Suppressor macrophage treated with lipopolysaccharide for 4 hours (primary cell): ENCODE measurements at regions not wholly inside any gene's neighbourhood (a gene's known extent, or its start where the extent isn't known, plus 50 kb on each side); places are given as distances from the start of the nearest gene placed in this dataset.
A peak's percentile ranks its signal among the peaks of the same experiment; 100 is the strongest.

ENCODE experiments used
- DNase-seq: peaks from one replicate; pipeline ENCODE4 v3.0.0-alpha.2; 2020

- DNase-seq: peak; percentile 45
These were observed 263.3 kb downstream of the ABHD5 start for GRCh38 chr3:43953814-43954692.

- no peak for DNase-seq
These were observed 266.2 kb downstream of the ABHD5 start for GRCh38 chr3:43956945-43957344.

GRCh38 chr3:43957553-43957952 is 266.8 kb downstream of the ABHD5 start:
- DNase-seq: peak; percentile 44

- DNase-seq: no peak
These were observed 267.4 kb downstream of the ABHD5 start for GRCh38 chr3:43958005-43958770.

- no peak for DNase-seq
These were observed 268.2 kb downstream of the ABHD5 start for GRCh38 chr3:43958973-43959372.

GRCh38 chr3:43959498-43960447 is 269.0 kb downstream of the ABHD5 start:
- DNase-seq: no peak

GRCh38 chr3:43960448-43960840 is 269.7 kb downstream of the ABHD5 start:
- no peak for DNase-seq

GRCh38 chr3:43962043-43962442 is 271.3 kb downstream of the ABHD5 start:
- no peak for DNase-seq

- no peak for DNase-seq
These were observed 272.5 kb downstream of the ABHD5 start for GRCh38 chr3:43963208-43963607.

GRCh38 chr3:43964640-43965039 is 273.9 kb downstream of the ABHD5 start:
- no peak for DNase-seq

- DNase-seq: no peak
These were observed 274.9 kb downstream of the ABHD5 start for GRCh38 chr3:43965656-43966055.

GRCh38 chr3:43966126-43966525 is 275.4 kb downstream of the ABHD5 start:
- DNase-seq: no peak

- DNase-seq: no peak
These were observed 275.2 kb upstream of the TOPAZ1 start for GRCh38 chr3:43966530-43966929.

GRCh38 chr3:43968465-43968864 is 273.2 kb upstream of the TOPAZ1 start:
- DNase-seq: no peak

- no peak for DNase-seq
These were observed 271.7 kb upstream of the TOPAZ1 start for GRCh38 chr3:43969944-43970343.

- DNase-seq: no peak
These were observed 271.3 kb upstream of the TOPAZ1 start for GRCh38 chr3:43970351-43970750.

- DNase-seq: no peak
These were observed 270.8 kb upstream of the TOPAZ1 start for GRCh38 chr3:43970920-43971319.

GRCh38 chr3:43971486-43971885 is 270.2 kb upstream of the TOPAZ1 start:
- DNase-seq: no peak

- DNase-seq: no peak
These were observed 263.0 kb upstream of the TOPAZ1 start for GRCh38 chr3:43978708-43979107.

GRCh38 chr3:43979645-43980044 is 262.0 kb upstream of the TOPAZ1 start:
- DNase-seq: no peak

GRCh38 chr3:43994657-43995546 is 246.8 kb upstream of the TOPAZ1 start:
- peak; percentile 23 for DNase-seq
